ENCODE measurements at regions not wholly inside any gene's neighbourhood (a gene's known extent, or its start where the extent isn't known, plus 50 kb on each side); places are given as distances from the start of the nearest gene placed in this dataset.

GRCh38 chr12:64931321-64931720 lies 106.9 kb downstream of the TBC1D30 start:
- no peak for DNase-seq (ENCODE audit: low read depth, low spot score)

GRCh38 chr12:64931981-64932380 lies 107.5 kb downstream of the TBC1D30 start:
- no peak for DNase-seq (ENCODE audit: low read depth, low spot score)

GRCh38 chr12:64933791-64934190 lies 109.3 kb downstream of the TBC1D30 start:
- no peak for DNase-seq (ENCODE audit: low read depth, low spot score)

GRCh38 chr12:64937452-64937851 lies 113.0 kb downstream of the TBC1D30 start:
- no peak for DNase-seq (ENCODE audit: low read depth, low spot score)

- DNase-seq (ENCODE audit: low read depth, low spot score): no peak
Observed at GRCh38 chr12:64938179-64938578, 113.7 kb downstream of the TBC1D30 start.

- DNase-seq (ENCODE audit: low read depth, low spot score): peak; percentile 73
Observed at GRCh38 chr12:64943686-64944085, 119.2 kb downstream of the TBC1D30 start.

- DNase-seq (ENCODE audit: low read depth, low spot score): no peak
Observed at GRCh38 chr12:64944966-64945365, 120.5 kb downstream of the TBC1D30 start.

- DNase-seq (ENCODE audit: low read depth, low spot score): peak; percentile 96
Observed at GRCh38 chr12:64946132-64946829, 121.8 kb downstream of the TBC1D30 start.

- peak; percentile 28 for DNase-seq (ENCODE audit: low read depth, low spot score)
Observed at GRCh38 chr12:64950711-64951298, 126.4 kb downstream of the TBC1D30 start.

- DNase-seq (ENCODE audit: low read depth, low spot score): no peak
Observed at GRCh38 chr12:64951944-64952343, 127.5 kb downstream of the TBC1D30 start.

- no peak for DNase-seq (ENCODE audit: low read depth, low spot score)
Observed at GRCh38 chr12:64955746-64956145, 131.3 kb downstream of the TBC1D30 start.

GRCh38 chr12:64965920-64966319 lies 141.5 kb downstream of the TBC1D30 start:
- DNase-seq (ENCODE audit: low read depth, low spot score): no peak

- DNase-seq (ENCODE audit: low read depth, low spot score): peak; percentile 36
Observed at GRCh38 chr12:64968989-64969819, 144.8 kb downstream of the TBC1D30 start.

GRCh38 chr12:64976131-64976530 lies 145.0 kb downstream of the WIF1 start:
- DNase-seq (ENCODE audit: low read depth, low spot score): peak; percentile 78

- DNase-seq (ENCODE audit: low read depth, low spot score): no peak
Observed at GRCh38 chr12:64983771-64984278, 137.3 kb downstream of the WIF1 start.

GRCh38 chr12:64991121-64991611 lies 129.9 kb downstream of the WIF1 start:
- DNase-seq (ENCODE audit: low read depth, low spot score): peak; percentile 15

GRCh38 chr12:64992116-64992515 lies 129.0 kb downstream of the WIF1 start:
- DNase-seq (ENCODE audit: low read depth, low spot score): no peak

- no peak for DNase-seq (ENCODE audit: low read depth, low spot score)
Observed at GRCh38 chr12:64992641-64993040, 128.5 kb downstream of the WIF1 start.

- no peak for DNase-seq (ENCODE audit: low read depth, low spot score)
Observed at GRCh38 chr12:64993461-64993860, 127.6 kb downstream of the WIF1 start.

- no peak for DNase-seq (ENCODE audit: low read depth, low spot score)
Observed at GRCh38 chr12:64995816-64996215, 125.3 kb downstream of the WIF1 start.

- DNase-seq (ENCODE audit: low read depth, low spot score): no peak
Observed at GRCh38 chr12:64997858-64998257, 123.2 kb downstream of the WIF1 start.
